ENCODE measurements at regions not wholly inside any gene's neighbourhood (a gene's known extent, or its start where the extent isn't known, plus 50 kb on each side); places are given as distances from the start of the nearest gene placed in this dataset.

DNA sequence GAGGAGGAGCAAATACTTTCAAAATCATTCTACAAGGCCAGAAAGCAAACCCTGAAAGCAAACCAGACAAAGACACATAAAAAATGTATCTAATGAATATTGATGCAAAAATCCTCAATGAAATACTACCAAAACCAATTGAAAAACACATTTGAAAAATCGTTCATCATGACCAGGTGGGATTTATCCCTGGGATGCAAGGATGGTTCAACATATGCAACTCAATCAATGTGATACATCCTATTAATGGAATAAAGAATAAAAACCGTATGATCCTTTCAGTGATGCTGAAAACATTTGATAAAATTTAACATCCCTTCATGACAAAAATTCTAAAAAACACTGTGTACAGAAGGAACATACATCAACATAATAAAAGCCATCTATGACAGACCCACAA, 337.6 kb downstream of the NNT start:
- TF ChIP-seq, protein P1, sequence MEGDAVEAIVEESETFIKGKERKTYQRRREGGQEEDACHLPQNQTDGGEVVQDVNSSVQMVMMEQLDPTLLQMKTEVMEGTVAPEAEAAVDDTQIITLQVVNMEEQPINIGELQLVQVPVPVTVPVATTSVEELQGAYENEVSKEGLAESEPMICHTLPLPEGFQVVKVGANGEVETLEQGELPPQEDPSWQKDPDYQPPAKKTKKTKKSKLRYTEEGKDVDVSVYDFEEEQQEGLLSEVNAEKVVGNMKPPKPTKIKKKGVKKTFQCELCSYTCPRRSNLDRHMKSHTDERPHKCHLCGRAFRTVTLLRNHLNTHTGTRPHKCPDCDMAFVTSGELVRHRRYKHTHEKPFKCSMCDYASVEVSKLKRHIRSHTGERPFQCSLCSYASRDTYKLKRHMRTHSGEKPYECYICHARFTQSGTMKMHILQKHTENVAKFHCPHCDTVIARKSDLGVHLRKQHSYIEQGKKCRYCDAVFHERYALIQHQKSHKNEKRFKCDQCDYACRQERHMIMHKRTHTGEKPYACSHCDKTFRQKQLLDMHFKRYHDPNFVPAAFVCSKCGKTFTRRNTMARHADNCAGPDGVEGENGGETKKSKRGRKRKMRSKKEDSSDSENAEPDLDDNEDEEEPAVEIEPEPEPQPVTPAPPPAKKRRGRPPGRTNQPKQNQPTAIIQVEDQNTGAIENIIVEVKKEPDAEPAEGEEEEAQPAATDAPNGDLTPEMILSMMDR (IDR thresholded peaks at IDR 0.05; ENCODE audit: insufficient read depth, low read length, poor library complexity, severe bottlenecking): no peak
- no peak for TF ChIP-seq EZH2phosphoT487 (conservative IDR thresholded peaks at IDR 0.05; ENCODE audit: low read length)

All from SU-DHL-6 (cell line).